ENCODE measurements at regions not wholly inside any gene's neighbourhood (a gene's known extent, or its start where the extent isn't known, plus 50 kb on each side); places are given as distances from the start of the nearest gene placed in this dataset.

DNA sequence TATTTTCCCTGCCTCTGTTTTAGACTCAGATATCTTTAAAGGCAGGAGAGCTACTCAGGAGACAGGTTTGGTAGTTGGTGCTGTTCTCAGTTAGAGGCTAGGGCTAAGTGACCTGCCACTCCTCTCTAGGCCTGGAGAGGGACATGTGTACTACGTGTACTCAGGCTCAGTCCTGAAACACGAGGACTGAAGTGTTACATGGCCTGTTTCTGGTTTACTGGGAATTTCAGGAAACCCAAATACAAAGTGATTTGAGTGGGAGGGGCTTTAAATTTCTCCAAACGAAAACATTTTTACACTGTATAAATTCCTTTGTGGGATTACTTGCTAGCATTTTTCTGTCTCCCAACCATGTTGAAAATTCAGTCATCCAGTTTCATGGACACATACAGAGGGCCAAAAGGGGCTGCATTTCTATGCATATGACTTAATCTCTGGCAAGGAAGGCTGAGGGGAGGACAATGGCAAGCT, 343.3 kb downstream of the CYP26B1 start:
- H3K36me3 ChIP-seq (ENCODE audit: control insufficient read depth, insufficient read depth, low read length) = no peaks in the 10 kb centered on the region
- H3K4me3 ChIP-seq (ENCODE audit: extremely low read depth, insufficient read depth, low read length, poor library complexity, severe bottlenecking) = no peak overlapping the region
- WGBS, 2 experiments (ENCODE audit: insufficient coverage in 2 of 2) = 67 to 92% methylated on average over 1 to 2 of the region's 3 CpGs
- no peaks in the 10 kb centered on the region for H3K9me3 ChIP-seq (ENCODE audit: control insufficient read depth, low read length)
- H3K27ac ChIP-seq (ENCODE audit: low read depth, low read length, severe bottlenecking) = no peak overlapping the region
- no peaks in the 10 kb centered on the region for H3K4me1 ChIP-seq (ENCODE audit: control insufficient read depth, insufficient read depth, low read length, poor library complexity, severe bottlenecking)

DNA sequence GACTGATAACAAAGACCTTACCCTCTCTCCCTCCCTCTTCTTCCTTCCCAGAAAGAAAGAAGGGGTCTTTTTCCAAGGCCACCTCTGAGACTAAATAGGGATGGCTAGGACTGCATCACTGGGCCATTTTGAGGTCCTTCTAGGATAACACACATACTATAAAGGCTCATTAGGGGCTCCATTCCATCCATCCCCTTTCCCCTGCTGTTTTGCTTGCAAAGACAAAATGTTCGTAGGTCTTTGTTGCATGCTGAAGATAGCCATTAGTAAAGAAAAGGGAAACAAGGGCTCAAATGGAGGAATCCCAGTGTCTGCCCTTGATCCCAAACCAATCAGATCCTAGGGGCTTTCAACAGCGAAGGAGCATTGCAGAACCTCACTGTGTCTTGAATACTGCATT, 344.3 kb downstream of the CYP26B1 start:
- no peaks in the 10 kb centered on the region for H3K4me1 ChIP-seq (ENCODE audit: control insufficient read depth, insufficient read depth, low read length, poor library complexity, severe bottlenecking)
- H3K36me3 ChIP-seq (ENCODE audit: control insufficient read depth, insufficient read depth, low read length) = no peaks in the 10 kb centered on the region
- 30 to 33% methylated on average over 2 of the region's 2 CpGs for WGBS, 2 experiments (ENCODE audit: insufficient coverage in 2 of 2)
- H3K9me3 ChIP-seq (ENCODE audit: control insufficient read depth, low read length) = no peaks in the 10 kb centered on the region
- no peak overlapping the region for H3K27ac ChIP-seq (ENCODE audit: low read depth, low read length, severe bottlenecking)
- no peak overlapping the region for H3K4me3 ChIP-seq (ENCODE audit: extremely low read depth, insufficient read depth, low read length, poor library complexity, severe bottlenecking)

DNA sequence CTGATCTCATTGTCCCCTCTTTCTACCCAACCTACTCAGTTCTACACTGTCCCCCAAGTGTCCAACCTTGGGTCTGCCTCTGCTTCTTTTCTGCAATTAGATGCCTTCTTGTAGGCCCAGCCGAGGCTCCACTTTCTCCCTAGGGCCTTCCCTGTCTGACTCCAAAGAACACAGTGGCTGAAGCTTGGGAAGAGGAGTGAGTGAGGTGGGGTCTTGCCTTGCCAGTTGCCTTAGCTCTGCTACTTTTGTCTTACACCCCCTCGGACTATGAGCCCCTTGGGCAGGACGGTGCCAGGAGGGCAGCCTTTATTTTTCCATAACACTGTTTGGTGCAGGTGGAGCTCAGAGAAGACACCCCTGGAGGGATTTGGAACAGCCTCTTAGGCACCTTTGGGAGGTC, 345.1 kb downstream of the CYP26B1 start:
- no peak overlapping the region for H3K4me3 ChIP-seq (ENCODE audit: extremely low read depth, insufficient read depth, low read length, poor library complexity, severe bottlenecking)
- no peaks in the 10 kb centered on the region for H3K9me3 ChIP-seq (ENCODE audit: control insufficient read depth, low read length)
- H3K36me3 ChIP-seq (ENCODE audit: control insufficient read depth, insufficient read depth, low read length) = no peaks in the 10 kb centered on the region
- H3K27ac ChIP-seq (ENCODE audit: low read depth, low read length, severe bottlenecking) = no peak overlapping the region
- H3K4me1 ChIP-seq (ENCODE audit: control insufficient read depth, insufficient read depth, low read length, poor library complexity, severe bottlenecking) = no peaks in the 10 kb centered on the region
- 80 to 90% methylated on average over 1 to 2 of the region's 3 CpGs for WGBS, 2 experiments (ENCODE audit: insufficient coverage in 2 of 2)

DNA sequence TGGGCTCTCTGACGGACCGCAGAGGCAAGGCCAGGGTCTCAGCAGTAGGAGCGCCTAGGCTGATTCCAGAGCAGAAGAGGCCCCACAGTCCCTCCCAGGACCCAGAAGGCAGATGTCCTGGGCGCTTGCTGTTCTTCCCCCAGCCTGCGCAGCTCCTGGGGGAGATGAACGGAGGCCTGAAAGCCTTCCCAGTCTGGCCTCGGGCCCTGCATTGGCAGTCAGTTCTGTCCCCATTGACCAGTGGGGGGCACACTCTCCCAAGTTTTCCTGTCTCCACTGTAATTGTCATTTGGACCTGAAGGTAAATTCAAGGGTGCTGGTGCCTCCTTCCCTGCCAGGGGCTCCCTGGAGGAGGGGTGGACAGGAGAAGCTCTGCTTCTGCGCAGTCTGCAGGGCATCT, 345.7 kb downstream of the CYP26B1 start:
- Histone ChIP-seq H3K4me1 (ENCODE audit: control insufficient read depth, insufficient read depth, low read length, poor library complexity, severe bottlenecking) (no peaks in the 10 kb centered on the region), H3K27ac (ENCODE audit: low read depth, low read length, severe bottlenecking) (no peak overlapping the region), H3K9me3 (ENCODE audit: control insufficient read depth, low read length) (no peaks in the 10 kb centered on the region), H3K4me3 (ENCODE audit: extremely low read depth, insufficient read depth, low read length, poor library complexity, severe bottlenecking) (no peak overlapping the region), H3K36me3 (ENCODE audit: control insufficient read depth, insufficient read depth, low read length) (no peaks in the 10 kb centered on the region)
- WGBS, 2 experiments (ENCODE audit: insufficient coverage in 2 of 2) = 64 to 81% methylated on average over 5 to 6 of the region's 8 CpGs

DNA sequence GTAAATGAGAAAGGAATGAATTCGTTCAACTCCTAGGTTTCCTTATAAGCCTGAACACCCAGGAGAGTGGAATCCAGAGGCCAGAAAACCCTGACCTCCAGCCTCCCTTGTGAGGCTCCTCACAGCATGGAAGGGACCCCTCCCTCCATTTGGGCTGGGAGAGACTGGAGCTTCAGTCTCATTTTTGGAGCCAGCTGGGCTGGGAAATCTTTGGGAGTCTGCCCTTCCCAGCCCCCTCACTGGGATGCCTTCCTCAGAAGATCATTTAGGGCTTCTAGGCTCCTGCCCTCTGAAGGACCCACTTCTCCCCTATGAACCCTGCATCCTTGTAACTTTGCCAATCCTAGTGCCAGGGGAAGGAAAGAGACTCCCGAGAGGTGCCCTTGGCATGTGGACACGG, 346.1 kb downstream of the CYP26B1 start:
- H3K27ac ChIP-seq (ENCODE audit: low read depth, low read length, severe bottlenecking) = no peak overlapping the region
- H3K9me3 ChIP-seq (ENCODE audit: control insufficient read depth, low read length) = no peaks in the 10 kb centered on the region
- WGBS, 2 experiments (ENCODE audit: insufficient coverage in 2 of 2) = 100% methylated on average over 2 of the region's 3 CpGs; no CpG with 5 or more reads in 1 of the 2 experiments
- H3K4me3 ChIP-seq (ENCODE audit: extremely low read depth, insufficient read depth, low read length, poor library complexity, severe bottlenecking) = no peak overlapping the region
- H3K4me1 ChIP-seq (ENCODE audit: control insufficient read depth, insufficient read depth, low read length, poor library complexity, severe bottlenecking) = peaks cover 3% of the 10 kb centered on the region
- H3K36me3 ChIP-seq (ENCODE audit: control insufficient read depth, insufficient read depth, low read length) = no peaks in the 10 kb centered on the region

DNA sequence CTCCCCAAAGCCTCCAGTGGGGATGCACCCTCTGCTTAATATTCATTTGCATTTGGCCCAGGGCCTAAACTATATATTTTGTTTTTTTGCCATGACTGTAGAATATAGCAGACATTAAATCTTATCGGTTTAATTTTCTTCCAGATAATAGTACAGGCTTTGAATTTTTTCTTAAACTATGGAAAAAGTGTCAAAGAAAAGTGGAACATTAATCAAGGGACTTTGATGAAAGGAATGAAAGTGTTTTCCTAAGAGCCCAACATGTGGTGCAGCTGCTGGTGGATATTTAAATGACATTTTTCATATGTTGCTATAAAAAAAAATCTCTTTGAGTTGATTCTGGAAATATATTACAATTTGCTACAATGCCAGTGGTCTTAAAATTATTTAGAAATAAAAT, 346.8 kb downstream of the CYP26B1 start:
- no peak overlapping the region for H3K4me3 ChIP-seq (ENCODE audit: extremely low read depth, insufficient read depth, low read length, poor library complexity, severe bottlenecking)
- H3K27ac ChIP-seq (ENCODE audit: low read depth, low read length, severe bottlenecking) = no peak overlapping the region
- H3K9me3 ChIP-seq (ENCODE audit: control insufficient read depth, low read length) = no peaks in the 10 kb centered on the region
- H3K36me3 ChIP-seq (ENCODE audit: control insufficient read depth, insufficient read depth, low read length) = no peaks in the 10 kb centered on the region
- peaks cover 9% of the 10 kb centered on the region for H3K4me1 ChIP-seq (ENCODE audit: control insufficient read depth, insufficient read depth, low read length, poor library complexity, severe bottlenecking)
- WGBS, 2 experiments (ENCODE audit: insufficient coverage in 2 of 2) = no CpG with 5 or more reads among the region's 1 CpG

DNA sequence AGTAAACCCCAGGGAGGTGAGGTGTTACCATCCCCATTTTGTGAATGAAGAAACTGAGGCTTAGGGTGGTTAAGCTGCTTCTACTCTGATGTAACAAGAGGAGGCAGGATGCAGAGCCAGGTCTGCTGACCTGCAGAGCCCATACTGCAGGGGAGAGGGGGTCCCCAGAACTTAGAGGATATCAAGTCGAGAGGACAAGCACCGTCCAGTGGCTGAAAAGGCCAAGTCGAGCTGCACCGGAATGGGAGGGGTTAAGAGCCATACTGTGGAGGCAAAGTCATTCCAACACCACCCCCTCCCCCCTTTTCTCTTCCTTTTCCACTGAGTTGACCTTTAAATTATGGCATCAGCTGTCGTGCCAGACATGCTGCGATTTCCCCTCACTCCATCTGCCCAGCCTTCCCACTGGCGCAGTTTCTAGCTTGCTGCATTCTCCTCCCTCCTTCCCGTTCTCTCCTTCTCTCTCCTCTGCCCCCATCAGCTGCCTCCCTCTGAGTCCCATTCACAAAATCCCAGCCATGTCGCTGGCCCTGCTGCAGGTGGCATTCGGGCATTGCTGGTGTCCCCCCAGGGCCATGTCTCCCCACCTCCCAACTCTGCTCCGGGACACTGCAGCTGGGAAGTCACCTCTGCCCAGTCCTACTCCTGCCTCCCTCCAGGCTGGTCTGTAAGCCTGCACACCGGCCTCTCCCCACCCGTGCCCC, 346.9 kb downstream of the DYSF start:
- Histone ChIP-seq H3K4me3 (ENCODE audit: extremely low read depth, insufficient read depth, low read length, poor library complexity, severe bottlenecking) (no peak overlapping the region), H3K36me3 (ENCODE audit: control insufficient read depth, insufficient read depth, low read length) (no peaks in the 10 kb centered on the region), H3K27ac (ENCODE audit: low read depth, low read length, severe bottlenecking) (no peak overlapping the region), H3K9me3 (ENCODE audit: control insufficient read depth, low read length) (no peaks in the 10 kb centered on the region), H3K4me1 (ENCODE audit: control insufficient read depth, insufficient read depth, low read length, poor library complexity, severe bottlenecking) (peaks cover 15% of the 10 kb centered on the region)
- whole genome bisulfite sequencing, 2 experiments (ENCODE audit: insufficient coverage in 2 of 2) = 68 to 84% methylated on average over 8 to 9 of the region's 13 CpGs

DNA sequence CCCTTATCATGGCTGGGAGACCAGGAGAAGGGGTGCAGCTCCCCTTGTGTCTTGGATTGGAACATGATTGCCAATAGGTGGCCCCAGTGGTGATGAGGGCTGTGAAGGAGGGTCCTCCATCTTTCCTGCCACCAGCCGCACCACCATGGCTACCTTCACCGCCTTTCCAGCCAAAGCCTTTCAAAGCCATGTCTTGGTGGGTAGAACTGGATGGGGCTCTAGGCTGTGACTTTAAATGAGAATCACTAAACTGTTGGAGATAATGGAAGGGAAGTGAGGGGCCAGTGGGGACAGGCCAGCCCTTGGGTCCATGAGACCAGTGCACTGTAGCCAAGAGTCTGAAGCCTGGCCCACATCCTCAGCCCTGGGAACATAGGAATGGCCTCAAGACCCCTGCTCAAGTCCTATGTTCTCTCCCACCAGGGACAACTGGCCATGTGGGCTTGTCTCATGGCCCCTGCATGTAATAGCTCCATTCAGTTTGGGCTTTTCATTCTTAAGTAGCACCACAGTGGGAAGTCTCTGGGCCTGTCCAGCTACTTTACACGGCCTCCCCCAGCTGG, 345.7 kb downstream of the DYSF start:
- Histone ChIP-seq H3K4me3 (ENCODE audit: extremely low read depth, insufficient read depth, low read length, poor library complexity, severe bottlenecking) (no peak overlapping the region), H3K9me3 (ENCODE audit: control insufficient read depth, low read length) (no peaks in the 10 kb centered on the region), H3K27ac (ENCODE audit: low read depth, low read length, severe bottlenecking) (no peak overlapping the region), H3K36me3 (ENCODE audit: control insufficient read depth, insufficient read depth, low read length) (no peaks in the 10 kb centered on the region), H3K4me1 (ENCODE audit: control insufficient read depth, insufficient read depth, low read length, poor library complexity, severe bottlenecking) (peaks cover 21% of the 10 kb centered on the region)
- WGBS, 2 experiments (ENCODE audit: insufficient coverage in 2 of 2) = 88% methylated on average over 2 of the region's 3 CpGs; no CpG with 5 or more reads in 1 of the 2 experiments

DNA sequence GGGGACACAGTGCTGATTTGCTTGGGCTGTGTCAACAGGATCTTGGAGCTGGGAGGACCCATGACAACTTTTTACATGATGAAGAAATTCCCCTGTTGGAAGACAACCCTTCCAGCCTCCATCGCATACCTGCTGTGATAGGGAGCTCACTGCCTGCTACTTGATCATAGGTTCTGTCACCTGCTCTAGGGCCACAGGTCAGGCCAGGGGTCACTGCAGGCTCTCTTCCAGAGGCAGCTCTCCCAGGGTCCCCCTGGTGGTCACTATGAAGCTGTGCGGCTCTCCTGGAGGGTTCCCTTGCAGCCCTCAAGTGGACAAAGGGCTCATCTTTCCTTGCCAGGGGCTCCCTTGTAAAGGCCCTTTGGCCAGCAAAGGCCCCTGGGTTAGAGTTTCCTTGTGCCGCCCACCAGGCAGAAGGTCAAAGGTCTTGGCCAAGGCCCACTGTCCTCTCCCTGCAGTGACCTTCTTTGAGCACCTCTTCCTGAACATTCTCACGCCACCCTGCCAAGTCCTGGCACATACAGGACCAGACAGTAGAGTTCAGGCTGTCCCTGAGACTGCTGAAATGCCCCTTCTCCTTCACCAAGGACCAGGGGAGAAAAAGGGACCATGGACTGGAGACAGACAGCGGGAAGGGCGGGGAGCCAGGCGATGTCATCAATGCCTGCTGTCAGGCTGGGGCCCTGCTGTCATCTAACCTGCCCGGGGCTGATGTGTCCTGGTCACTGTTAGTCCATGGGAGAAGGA, 345.1 kb downstream of the DYSF start:
- Histone ChIP-seq H3K4me1 (ENCODE audit: control insufficient read depth, insufficient read depth, low read length, poor library complexity, severe bottlenecking) (peaks cover 24% of the 10 kb centered on the region), H3K9me3 (ENCODE audit: control insufficient read depth, low read length) (no peaks in the 10 kb centered on the region), H3K4me3 (ENCODE audit: extremely low read depth, insufficient read depth, low read length, poor library complexity, severe bottlenecking) (no peak overlapping the region), H3K36me3 (ENCODE audit: control insufficient read depth, insufficient read depth, low read length) (no peaks in the 10 kb centered on the region), H3K27ac (ENCODE audit: low read depth, low read length, severe bottlenecking) (no peak overlapping the region)
- 39 to 60% methylated on average over 3 to 5 of the region's 8 CpGs for WGBS, 2 experiments (ENCODE audit: insufficient coverage in 2 of 2)

DNA sequence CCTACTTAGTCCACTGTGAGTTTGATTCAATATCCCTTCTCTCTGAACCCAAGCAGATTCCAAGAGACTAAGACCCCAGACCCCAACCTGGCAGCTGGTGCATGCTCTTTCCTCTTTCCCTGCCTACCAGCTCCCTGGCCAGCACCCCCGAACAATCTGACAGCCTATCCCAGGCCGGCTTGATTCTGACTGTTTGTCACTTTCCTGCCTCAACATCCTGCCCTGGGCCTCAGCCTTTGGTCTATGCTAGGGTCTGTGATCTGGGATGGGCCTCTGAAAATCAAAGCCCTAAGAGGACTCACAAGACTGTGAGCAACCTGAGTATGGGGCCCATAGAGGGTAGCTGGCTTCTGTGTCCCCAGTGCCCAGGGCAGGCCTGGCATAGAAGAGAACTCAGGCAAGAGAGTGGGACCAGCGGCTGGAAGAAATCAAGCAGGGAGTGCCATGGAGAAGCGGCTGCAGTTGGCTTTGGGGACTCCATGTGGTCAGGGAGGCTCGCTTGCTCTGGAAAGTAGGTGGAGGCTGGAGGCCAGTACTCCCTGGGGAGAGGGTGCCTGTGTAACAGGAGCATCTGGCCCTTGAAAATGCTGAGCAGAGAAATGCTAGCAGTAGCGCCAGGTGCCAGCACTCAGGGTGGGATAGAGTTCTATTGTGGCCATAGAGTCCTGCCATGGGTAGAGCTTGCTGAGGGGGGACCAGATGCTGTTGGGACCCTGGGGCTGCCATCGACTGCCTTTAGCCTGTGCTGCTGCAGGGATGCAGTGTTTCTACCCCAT, 343.9 kb downstream of the DYSF start:
- H3K9me3 ChIP-seq (ENCODE audit: control insufficient read depth, low read length) = no peaks in the 10 kb centered on the region
- H3K4me1 ChIP-seq (ENCODE audit: control insufficient read depth, insufficient read depth, low read length, poor library complexity, severe bottlenecking) = peaks cover 31% of the 10 kb centered on the region
- WGBS, 2 experiments (ENCODE audit: insufficient coverage in 2 of 2) = 92 to 98% methylated on average over 4 to 5 of the region's 7 CpGs
- no peak overlapping the region for H3K27ac ChIP-seq (ENCODE audit: low read depth, low read length, severe bottlenecking)
- no peak overlapping the region for H3K4me3 ChIP-seq (ENCODE audit: extremely low read depth, insufficient read depth, low read length, poor library complexity, severe bottlenecking)
- H3K36me3 ChIP-seq (ENCODE audit: control insufficient read depth, insufficient read depth, low read length) = no peaks in the 10 kb centered on the region
